BE2C (cell line): ENCODE measurements at regions not wholly inside any gene's neighbourhood (a gene's known extent, or its start where the extent isn't known, plus 50 kb on each side); places are given as distances from the start of the nearest gene placed in this dataset.

Experiments used
- DNase-seq: peaks from one replicate; pipeline ENCODE4 v3.0.0-alpha.2; 2020
- H3K27me3 ChIP-seq: fragments of 250-450 bp; sonication (Bioruptor Pico); 2 replicates; pipeline ENCODE4 v1.5.1; 2020; ENCODE audit warnings: mild to moderate bottlenecking
- H3K36me3 ChIP-seq: fragments of 250-450 bp; sonication (Bioruptor Pico); 2 replicates; pipeline ENCODE4 v1.5.1; 2020; ENCODE audit warnings: mild to moderate bottlenecking
- H3K4me1 ChIP-seq: fragments of 250-450 bp; sonication (Bioruptor Pico); 2 replicates; pipeline ENCODE4 v1.5.1; 2020
- H3K4me3 ChIP-seq: 2 replicates; pipeline ENCODE4 v1.5.1; 2011; ENCODE audit warnings: low read depth, low read length
- H3K9me3 ChIP-seq: fragments of 250-450 bp; sonication (Bioruptor Pico); 2 replicates; pipeline ENCODE4 v1.5.1; 2020
- CTCF ChIP-seq: IDR thresholded peaks from 2 replicates; pipeline ENCODE4 v1.5.1; 2012; ENCODE audit warnings: mild to moderate bottlenecking, low read depth, low read length

DNA sequence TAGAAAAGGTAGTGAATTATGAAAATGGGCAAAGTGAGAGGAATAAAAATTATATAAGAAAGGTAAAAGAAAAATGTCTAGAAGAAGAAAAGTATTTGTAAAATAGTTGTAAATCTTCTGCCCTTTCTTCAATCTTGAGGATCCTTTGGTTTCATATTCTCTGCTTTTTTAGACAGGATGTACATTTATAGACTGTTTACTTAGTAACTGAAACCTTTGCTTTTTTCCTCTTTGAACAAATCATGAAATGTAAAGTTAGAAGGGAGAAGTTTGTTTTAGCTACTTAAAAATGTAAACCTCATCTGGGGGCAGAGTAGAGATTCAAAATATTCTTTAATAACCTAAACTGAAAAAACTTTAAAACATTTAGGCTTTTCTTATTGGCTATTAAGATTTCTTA lies 150.4 kb upstream of the ITGA4 start:
- no peaks in the 10 kb centered on the region for H3K4me1 ChIP-seq
- no peak overlapping the region for H3K4me3 ChIP-seq

GRCh38 chr2:181307203-181307991 lies 149.8 kb upstream of the ITGA4 start:
- H3K4me1 ChIP-seq = no peaks in the 10 kb centered on the region
- DNase-seq = no peak
- TF ChIP-seq CTCF = no peak
- H3K36me3 ChIP-seq = no peaks in the 10 kb centered on the region
- H3K4me3 ChIP-seq = no peak overlapping the region
- H3K27me3 ChIP-seq = no peaks in the 10 kb centered on the region
- no peaks in the 10 kb centered on the region for H3K9me3 ChIP-seq

More for the DNA sequence above, 150.4 kb upstream of the ITGA4 start:
- no peaks in the 10 kb centered on the region for H3K9me3 ChIP-seq
- no peaks in the 10 kb centered on the region for H3K27me3 ChIP-seq
- H3K36me3 ChIP-seq = no peaks in the 10 kb centered on the region
- no peak for TF ChIP-seq CTCF
- DNase-seq = no peak

DNA sequence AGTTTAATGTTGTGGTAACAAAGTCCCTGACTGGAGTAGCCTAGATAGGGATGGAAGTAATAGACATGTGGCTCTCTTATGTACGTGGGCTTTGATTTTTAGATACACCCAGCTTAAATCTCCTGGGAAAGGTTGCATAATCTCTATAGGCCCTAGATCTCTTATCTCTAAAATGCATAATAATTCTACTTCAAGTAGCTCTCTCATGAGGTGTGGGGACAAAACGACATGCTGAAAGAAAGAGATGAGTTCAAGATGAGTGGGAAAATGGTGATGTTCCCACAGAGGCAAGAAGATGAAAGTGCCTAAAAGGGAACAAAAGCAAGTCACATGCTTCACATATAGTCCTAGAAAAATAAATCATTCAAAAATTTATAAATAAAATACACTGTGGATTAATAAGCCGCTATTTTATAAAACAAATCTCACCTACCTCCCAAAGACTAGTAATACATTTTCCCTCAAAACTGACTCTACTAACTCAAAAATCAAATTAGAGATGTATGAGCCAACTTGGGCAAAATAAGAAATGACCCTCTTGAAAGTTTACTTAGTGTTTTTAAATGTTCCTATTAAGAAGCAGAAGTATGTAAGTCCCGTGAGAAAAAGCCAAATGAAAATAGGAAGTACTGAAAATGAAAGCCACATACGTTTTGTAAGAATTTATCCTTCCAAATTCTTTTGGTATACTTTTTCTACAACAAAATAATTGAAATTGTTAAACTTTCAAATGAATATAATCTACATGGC lies 148.2 kb upstream of the ITGA4 start:
- Histone ChIP-seq H3K4me3 (no peak overlapping the region), H3K4me1 (no peaks in the 10 kb centered on the region), H3K9me3 (no peaks in the 10 kb centered on the region), H3K36me3 (no peaks in the 10 kb centered on the region), H3K27me3 (no peaks in the 10 kb centered on the region)
- no peak for TF ChIP-seq CTCF
- DNase-seq = no peak

- no peaks in the 10 kb centered on the region for H3K27me3 ChIP-seq
- H3K4me1 ChIP-seq = no peaks in the 10 kb centered on the region
- no peak for DNase-seq
- no peaks in the 10 kb centered on the region for H3K36me3 ChIP-seq
- H3K4me3 ChIP-seq = no peak overlapping the region
- TF ChIP-seq CTCF = no peak
- H3K9me3 ChIP-seq = no peaks in the 10 kb centered on the region
Observed at GRCh38 chr2:181309586-181309985, 147.6 kb upstream of the ITGA4 start.

DNA sequence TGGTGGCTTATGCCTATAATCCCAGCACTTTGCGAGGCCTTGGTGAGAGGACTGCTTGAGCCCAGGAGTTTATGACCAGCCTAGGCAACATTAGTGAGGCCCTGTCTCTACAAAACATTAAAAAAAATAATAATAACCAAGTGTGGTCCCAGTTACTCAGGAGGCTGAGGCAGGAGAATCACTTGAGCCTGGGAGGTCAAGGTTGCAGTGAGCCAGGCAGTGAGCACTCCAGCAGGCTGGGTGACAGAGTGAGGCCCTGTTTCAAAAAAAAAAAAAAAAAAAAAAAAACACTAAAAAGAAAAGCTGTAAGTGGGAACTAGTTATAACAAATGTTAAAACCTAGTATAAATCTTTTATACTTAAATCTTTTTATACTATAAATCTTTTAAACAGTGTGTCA lies 146.2 kb upstream of the ITGA4 start:
- Histone ChIP-seq H3K27me3 (no peaks in the 10 kb centered on the region), H3K36me3 (no peaks in the 10 kb centered on the region), H3K9me3 (no peaks in the 10 kb centered on the region), H3K4me1 (no peaks in the 10 kb centered on the region), H3K4me3 (no peak overlapping the region)
- DNase-seq = no peak
- TF ChIP-seq CTCF = no peak

DNA sequence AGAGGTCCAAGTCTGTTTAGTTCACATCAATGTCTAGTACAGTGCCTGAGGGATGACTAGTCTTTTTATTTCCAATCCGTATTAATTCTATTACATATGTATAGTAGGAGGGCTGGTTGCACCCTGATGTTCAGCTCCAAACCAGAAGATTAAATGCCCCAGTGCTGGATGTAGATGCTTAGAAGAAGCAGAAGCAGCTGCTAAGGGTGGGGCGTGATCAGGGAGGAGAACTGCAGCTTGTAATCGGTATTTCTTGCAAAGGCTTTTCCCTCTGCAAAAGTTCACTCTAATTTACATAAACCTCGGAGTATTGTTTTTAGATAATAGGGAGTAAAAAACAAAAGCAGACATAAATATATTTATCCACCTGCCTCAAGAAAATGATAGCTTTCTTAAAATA lies 145.3 kb upstream of the ITGA4 start:
- Histone ChIP-seq H3K36me3 (no peaks in the 10 kb centered on the region), H3K4me3 (no peak overlapping the region), H3K4me1 (no peaks in the 10 kb centered on the region), H3K27me3 (no peaks in the 10 kb centered on the region), H3K9me3 (no peaks in the 10 kb centered on the region)
- TF ChIP-seq CTCF = no peak
- no peak for DNase-seq
